Fibroblast of pulmonary artery (primary cell): ENCODE measurements at regions not wholly inside any gene's neighbourhood (a gene's known extent, or its start where the extent isn't known, plus 50 kb on each side); places are given as distances from the start of the nearest gene placed in this dataset.

Experiments
- DNase-seq: peaks from one replicate; pipeline ENCODE4 v3.0.0-alpha.2; 2010; ENCODE audit warnings: low read depth
- H3K4me3 ChIP-seq: replicated peaks from 2 replicates; pipeline ENCODE4 v1.5.1; 2011; ENCODE audit warnings: low read depth, mild to moderate bottlenecking, control low read depth, low read length, moderate library complexity
- TF ChIP-seq, protein P1 (sequence below): IDR thresholded peaks from 2 replicates; pipeline ENCODE4 v1.5.1; 2011; ENCODE audit warnings: mild to moderate bottlenecking, control low read depth, low read length, inconsistent platforms; ENCODE audit errors: missing control alignments

- TF ChIP-seq, protein P1, sequence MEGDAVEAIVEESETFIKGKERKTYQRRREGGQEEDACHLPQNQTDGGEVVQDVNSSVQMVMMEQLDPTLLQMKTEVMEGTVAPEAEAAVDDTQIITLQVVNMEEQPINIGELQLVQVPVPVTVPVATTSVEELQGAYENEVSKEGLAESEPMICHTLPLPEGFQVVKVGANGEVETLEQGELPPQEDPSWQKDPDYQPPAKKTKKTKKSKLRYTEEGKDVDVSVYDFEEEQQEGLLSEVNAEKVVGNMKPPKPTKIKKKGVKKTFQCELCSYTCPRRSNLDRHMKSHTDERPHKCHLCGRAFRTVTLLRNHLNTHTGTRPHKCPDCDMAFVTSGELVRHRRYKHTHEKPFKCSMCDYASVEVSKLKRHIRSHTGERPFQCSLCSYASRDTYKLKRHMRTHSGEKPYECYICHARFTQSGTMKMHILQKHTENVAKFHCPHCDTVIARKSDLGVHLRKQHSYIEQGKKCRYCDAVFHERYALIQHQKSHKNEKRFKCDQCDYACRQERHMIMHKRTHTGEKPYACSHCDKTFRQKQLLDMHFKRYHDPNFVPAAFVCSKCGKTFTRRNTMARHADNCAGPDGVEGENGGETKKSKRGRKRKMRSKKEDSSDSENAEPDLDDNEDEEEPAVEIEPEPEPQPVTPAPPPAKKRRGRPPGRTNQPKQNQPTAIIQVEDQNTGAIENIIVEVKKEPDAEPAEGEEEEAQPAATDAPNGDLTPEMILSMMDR, result no peak
- H3K4me3 ChIP-seq, result no peak overlapping the region
- no peak for DNase-seq
Measured at GRCh38 chr20:50401587-50402418, 108.4 kb upstream of the PTPN1 start.

DNA sequence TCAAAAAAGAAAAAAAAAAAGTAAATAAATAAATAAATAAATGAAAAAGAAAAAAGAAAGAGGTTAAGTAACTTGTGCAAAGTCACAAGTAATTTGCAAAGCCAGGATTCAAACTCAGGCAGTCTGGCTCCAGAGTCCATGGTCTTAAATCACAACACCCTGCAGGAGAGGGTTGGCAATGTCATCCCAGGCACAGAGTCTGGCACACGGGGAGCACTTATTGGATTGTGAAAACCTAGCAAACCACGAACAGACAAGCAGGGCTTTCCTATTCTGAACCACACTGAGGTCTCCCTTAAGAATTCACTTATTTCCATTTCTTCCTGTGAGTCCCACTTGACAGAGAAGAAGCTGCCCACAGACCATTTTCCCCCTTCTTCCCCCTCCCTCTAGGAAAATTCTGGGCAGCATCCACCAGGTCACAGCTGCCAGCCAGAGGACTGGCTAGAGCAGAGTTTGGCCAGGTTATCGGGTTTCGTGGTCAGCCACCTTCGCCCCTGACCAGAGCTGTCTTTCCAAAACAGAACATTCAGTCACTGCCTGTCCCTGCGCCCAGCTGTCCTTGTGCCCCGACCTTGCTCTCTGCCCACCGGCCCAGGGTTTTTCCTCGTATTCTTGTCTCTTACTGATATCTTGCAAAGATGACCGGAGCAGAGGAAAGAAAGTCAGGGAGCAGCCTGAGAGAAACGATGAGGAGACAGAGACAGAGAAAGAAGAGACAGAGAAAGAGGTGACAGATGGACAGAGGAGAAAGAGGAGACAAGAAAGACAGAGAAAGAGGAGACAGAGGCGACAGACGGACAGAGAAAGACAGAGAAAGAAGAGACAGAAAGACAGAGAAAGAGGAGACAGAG is 106.4 kb upstream of the PTPN1 start:
- no peak overlapping the region for H3K4me3 ChIP-seq
- DNase-seq, result no peak

DNA sequence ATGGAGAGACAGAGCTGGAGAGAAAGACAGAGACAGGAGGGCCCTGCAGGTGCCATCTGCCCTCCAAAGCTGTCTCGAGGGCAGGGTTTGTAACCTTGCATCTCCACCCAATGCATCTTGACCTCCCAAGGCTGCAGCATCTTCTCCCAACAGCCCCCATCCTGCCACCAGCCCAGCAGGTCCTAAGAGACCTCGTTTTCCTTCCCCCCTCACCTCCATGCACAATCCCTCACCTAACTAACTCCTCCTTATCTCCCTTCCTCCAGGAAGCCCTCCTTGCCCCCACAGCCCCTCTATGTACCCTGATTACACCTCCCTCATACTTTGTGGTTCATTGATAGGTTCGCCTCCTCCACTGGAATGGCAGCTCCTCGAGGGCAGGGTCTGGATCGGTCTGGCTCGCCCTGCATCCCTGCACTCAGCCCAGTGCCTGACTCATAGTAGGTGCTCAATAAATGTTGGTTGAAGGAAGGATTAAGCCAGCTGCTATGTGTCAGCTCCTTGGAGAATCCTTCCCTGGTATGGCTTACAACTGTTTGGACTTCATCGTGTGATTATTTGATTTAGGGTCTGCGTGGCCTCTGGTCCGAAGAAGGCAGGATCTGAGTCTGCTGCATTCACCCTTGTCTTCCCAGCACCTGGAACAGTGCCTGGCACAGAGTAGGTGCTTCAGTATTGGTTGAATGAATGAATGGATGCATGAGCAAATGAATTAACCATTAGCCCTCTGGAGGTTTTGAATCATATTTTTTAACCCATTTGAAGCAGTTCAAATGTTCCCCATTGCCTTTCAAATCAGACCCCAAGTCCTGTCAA is 105.6 kb upstream of the PTPN1 start:
- no peak for DNase-seq
- TF ChIP-seq, protein P1, result no peak
- H3K4me3 ChIP-seq, result no peak overlapping the region

More for the DNA sequence above, 106.4 kb upstream of the PTPN1 start:
- TF ChIP-seq, protein P1, result no peak

- TF ChIP-seq, protein P1, result no peak
- no peak for DNase-seq
- H3K4me3 ChIP-seq, result no peak overlapping the region
Measured at GRCh38 chr20:50405235-50405914, 104.8 kb upstream of the PTPN1 start.

DNA sequence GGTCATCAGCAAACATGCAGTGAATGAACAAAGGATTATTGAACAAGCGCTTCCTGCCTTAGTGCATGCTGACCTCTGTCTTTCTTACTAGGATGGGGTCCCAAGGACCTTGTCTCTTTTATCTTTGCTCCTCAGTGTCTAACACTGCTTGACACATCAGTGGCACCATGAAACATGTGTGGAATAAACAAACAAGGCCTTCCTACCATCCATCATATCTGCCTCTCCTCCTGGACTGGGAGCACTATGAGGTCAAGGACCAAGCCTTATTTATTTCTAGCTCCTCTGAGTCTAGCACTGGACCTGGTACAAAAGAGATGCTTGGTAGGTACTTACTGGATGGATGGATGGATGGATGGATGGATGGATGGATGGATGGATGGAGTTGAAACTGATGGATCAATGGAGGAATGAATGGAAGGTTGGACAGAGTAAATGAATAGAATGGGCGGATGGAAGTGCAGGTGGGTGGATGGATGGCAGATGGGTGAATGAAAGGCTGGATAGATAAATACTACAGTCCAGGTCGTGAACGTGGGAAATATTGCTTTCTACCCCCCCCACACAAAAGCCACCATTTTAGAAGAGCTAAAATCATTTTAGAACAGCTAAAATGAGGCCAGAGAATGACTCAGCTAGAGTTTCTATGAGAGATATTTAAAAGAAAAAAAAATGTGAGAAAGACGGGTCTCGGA is 104.1 kb upstream of the PTPN1 start:
- DNase-seq, result no peak
- TF ChIP-seq, protein P1, result no peak

More for the DNA sequence above, 104.1 kb upstream of the PTPN1 start:
- H3K4me3 ChIP-seq, result no peak overlapping the region
